IPS-NIHi11 (cell line): ENCODE measurements at regions not wholly inside any gene's neighbourhood (a gene's known extent, or its start where the extent isn't known, plus 50 kb on each side); places are given as distances from the start of the nearest gene placed in this dataset.
"Not testable (repeated sequence)": the region's sequence is repeated elsewhere in the genome, so short reads cannot be mapped to it uniquely, and the experiment has no call there.

Experiments
- DNase-seq: peaks from one replicate; pipeline ENCODE4 v3.0.0; 2012; ENCODE audit warnings: mixed read lengths, low spot score

DNA sequence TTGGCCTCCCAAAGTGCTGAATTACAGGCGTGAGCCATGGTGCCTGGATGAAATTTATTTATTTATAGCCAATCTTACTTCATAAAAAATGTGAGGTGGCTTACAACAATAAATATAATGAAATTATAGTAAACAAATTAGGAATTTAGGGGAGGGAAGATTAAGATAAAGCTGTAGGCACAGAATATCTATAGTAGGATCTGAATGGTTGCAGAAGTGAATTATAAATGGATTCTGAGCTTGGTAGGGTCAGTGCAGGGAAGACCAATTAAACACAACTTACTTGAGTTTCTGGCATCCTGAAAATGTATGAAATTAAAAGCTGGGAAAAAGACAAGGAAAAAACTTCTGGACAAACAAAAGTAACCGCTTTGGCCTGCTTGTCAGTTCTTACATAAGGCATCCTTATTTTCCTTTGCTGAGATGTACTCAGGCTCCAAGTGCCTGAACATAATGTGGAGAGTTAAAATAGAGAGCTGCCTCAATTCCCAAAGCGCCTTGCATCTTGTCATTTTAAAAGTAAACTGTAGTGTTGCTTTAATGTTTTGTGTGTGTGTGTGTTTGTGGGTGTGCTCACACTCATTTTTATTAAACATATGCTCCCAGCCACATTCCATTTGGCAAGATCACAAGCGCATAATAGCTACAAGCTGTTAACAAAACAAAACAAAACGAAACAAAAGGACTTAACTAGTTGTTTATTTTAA, 247.3 kb downstream of the S1PR1 start:
- no peak for DNase-seq

- DNase-seq, result no peak
Measured at GRCh38 chr1:101484689-101485338, 248.0 kb downstream of the S1PR1 start.

- DNase-seq, result no peak
Measured at GRCh38 chr1:101485712-101486111, 248.9 kb downstream of the S1PR1 start.

DNA sequence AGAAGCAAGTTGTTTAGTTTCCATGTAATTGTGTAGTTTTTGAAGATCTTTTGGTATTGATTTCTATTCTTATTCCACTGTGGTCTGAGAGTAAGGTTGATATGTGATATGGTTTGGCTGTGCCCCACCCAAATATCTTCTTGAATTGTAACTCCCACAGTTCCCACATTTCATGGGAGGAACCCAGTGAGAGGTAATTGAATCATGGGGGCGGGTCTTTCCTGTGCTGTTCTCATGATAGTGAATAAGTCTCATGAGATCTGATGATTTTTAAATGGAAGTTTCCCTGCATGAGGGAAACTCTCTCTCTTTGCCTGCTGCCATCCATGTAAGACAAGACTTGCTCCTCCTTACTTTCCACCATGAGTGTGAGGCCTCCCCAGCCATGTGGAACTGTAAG, 255.3 kb downstream of the S1PR1 start:
- DNase-seq, result not testable (repeated sequence)

DNA sequence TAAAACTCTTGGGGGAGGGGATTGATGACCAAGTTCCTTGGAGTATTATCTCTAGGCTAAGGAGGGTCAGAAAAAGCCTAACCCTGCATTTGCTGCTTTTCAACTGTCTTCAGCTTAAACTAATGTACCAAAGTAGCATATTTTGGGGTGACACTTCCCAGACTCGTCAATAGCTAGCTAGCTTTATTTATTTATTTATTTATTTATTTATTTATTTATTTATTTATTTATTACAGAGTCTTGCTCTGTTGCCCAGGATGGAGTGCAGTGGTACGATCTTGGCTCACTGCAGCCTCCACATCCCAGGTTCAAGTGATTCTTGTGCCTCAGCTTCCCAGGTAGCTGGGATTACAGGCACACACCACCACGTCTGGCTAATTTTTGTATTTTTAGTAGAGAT, 257.1 kb downstream of the S1PR1 start:
- not testable (repeated sequence) for DNase-seq

DNA sequence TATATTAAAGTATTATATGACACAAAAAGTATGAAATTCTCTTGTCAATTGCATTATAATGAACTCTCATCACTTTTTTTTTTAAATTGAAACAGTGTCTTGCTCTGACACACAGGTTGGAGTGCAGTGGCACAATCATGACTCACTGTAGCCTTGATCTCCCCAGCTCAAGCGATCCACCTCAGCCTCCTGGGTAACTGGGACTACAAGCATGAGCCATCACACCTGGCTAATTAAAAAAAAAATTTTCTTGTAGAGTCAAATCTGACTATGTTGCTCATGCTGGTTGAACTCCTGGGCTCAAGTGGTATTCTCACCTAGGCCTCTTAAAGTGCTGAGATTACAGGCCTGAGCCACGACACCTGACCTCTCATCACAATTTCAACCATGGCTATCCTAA, 259.3 kb downstream of the S1PR1 start:
- DNase-seq, result no peak

DNA sequence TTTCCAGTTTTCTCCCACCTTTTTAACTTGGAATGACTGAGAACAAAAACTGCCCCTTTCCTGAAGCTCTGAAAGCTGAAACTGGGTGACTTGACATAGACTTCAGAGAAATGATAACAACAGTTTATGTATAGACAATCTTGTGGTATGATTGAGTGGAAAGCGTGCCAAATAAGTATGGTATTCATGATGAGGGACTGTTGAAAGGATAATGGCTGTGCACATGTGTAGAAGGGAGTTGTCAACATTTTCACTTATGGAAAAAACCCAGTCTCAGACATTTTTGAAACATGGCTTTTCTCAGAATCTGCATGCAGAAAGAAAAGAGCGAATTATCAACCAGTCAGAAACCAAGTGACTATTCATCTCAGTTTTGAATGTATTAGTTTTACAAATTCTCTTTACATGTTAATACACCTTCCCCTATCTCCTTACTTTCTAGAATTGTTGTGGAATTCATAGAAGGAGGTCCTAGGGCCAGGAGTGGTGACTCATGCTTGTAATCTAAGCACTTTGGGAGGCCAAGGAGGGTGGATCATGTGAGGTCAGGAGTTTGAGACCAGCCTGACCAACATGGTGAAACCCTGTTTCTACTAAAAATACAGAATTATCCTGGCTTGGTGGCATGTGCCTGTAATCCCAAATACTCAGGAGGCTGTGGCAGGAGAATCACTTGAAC, 261.2 kb downstream of the S1PR1 start:
- DNase-seq, result no peak

DNA sequence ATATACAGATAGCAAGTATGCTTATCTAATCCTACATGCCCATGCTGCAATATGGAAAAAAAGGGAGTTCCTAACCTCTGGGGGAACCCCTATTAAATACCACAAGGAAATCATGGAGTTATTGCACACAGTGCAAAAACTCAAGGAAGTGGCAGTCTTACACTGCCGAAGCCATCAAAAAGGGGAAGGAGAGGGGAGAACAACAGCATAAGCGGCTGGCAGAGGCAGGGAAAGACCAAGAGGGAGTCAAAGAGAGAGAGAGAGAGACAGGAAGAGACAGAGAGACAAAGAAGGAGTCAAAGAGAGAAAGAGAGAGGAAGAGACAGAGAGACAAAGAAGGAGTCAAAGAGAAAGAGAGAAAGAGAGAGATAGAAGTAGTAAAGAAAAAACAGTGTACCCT, 267.3 kb downstream of the S1PR1 start:
- not testable (repeated sequence) for DNase-seq

- not testable (repeated sequence) for DNase-seq
Measured at GRCh38 chr1:101505240-101505639, 268.4 kb downstream of the S1PR1 start.

GRCh38 chr1:101506541-101507164, 269.8 kb downstream of the S1PR1 start:
- peak; percentile 56 for DNase-seq

DNA sequence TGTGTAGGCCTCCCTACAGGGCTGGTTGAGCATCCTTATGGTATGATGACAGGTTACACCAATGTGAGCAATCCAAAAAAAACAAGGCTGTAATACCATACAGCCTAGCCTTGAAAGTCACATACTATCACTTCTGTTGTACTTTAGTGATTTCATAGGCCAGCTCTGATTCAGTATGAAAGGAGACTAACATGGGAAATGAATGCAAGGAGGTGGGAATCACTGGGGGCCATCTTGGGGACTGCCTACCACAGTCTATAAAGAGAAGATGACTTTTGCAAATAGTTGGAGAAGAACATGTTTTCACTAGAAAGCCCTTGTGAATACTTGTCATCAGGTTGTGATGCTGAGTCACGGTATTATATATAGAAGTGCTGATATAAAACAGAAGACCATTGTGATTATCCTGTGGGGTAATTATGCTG, 270.7 kb downstream of the S1PR1 start:
- no peak for DNase-seq

DNA sequence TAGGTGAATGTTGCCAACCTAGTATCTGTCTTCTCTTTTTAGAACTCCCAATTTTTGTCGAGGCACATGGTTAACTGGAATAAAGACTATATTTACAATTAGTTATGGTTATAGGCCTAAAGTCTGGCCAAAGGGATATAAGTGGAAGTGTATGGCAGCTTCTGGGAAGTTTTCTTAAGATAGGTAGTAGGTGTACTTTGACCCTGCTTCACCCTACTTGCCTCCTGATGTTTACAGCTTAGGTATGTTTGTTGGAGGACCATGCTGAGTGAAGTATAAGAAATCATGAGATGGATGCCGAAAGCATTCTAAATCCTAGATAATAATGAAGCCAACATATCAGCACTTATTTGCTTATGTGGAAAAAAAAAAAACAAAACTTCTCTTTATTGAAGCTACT, 272.1 kb downstream of the S1PR1 start:
- no peak for DNase-seq

DNA sequence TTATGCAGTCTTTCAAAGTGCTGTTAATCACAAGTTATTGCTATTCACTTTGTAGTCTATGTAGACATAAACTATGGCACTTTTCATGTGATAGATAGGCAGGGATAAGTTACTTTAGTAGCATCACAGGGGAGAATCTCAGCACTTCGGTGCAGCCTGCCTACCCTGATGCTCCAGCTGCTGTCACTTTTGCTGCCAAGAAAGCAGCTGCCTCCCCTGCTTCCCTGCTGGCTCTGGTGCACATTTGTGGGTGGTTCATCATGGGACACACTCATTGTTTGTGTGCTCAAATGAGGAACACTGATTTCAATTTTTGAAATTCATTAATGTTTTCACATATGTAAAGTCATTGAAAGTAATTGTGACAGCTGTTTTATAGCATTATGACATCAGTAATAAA, 272.6 kb downstream of the S1PR1 start:
- DNase-seq, result no peak

GRCh38 chr1:101511202-101511891, 274.5 kb downstream of the S1PR1 start:
- no peak for DNase-seq

GRCh38 chr1:101520302-101520701, 283.5 kb downstream of the S1PR1 start:
- DNase-seq, result peak; percentile 60

DNA sequence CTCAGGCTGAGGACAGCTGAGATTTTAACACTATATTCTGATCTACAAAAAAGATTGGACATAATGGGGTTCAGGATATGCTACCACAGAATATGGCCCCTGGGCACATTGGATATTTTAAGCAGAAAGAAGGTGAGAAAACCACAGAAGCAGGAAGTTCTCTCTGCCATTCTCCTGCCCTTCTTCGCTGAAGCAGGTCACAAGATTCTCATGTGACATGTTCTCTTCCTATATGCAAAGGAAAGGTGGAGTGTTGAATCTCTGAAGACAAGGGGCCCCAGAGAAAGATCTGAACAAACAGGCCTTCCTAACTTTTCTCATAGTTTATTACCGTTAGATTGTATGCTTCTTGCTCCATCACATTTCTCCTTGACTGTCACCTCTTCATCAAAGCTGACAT, 285.7 kb downstream of the S1PR1 start:
- no peak for DNase-seq

DNA sequence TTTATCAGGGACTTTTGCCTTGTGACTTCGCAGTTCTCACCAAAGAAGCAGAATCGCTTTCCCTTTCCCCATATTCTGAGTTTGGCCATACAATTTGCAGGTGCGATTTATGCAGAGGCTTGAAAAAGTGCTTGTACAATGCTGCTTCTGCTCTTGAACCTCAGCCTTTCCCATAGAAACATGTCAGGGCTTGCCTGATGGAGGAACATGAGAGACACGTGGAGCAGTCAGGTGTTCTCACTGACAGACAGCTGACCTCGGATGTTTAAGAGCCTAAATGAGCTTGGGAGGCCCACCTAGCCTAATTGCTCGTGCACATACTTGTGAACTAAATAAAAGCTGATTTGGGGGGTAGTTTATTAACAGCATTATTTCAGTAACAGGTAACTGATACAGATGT, 290.0 kb downstream of the S1PR1 start:
- no peak for DNase-seq

DNA sequence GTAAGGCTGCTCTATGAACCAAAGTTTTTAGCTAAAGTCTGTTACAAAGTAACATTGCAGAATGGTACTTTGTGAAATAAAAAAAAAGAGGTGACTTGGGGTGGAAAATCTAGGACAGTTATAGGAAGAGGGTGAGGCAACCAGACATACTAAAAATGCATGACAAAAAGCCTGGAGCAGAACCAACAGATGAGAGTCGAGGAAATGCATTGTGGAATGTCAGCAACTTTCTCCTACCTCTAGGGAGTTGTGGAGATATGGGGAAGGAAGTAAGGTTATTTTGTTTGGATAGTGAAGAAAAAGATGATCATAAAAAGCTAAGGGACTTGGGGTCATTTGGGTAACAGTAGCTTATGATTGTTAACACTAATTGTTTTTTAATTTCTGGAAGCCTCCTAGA, 295.6 kb downstream of the S1PR1 start:
- no peak for DNase-seq

GRCh38 chr1:101540161-101540560, 303.3 kb downstream of the S1PR1 start:
- no peak for DNase-seq

- DNase-seq, result no peak
Measured at GRCh38 chr1:101546885-101547284, 310.1 kb downstream of the S1PR1 start.

DNA sequence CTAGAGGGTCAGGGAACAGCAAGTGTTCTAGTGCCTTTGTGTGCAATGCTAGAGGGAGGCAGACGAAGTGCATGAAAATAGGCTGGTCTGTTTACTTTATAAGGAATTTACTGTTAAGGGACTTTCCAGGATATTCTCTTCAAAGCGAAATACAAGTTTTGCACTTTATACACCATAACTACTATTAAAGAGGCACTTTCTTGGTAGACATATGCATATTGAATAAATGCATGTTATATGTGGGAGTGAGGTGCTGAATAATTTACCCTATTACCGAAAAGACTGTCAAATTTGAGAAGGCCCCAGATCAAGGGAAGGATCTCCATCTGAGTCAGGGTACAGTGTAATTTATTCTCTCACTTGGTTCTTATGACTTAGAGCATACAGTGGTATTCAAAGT, 310.5 kb downstream of the S1PR1 start:
- no peak for DNase-seq

DNA sequence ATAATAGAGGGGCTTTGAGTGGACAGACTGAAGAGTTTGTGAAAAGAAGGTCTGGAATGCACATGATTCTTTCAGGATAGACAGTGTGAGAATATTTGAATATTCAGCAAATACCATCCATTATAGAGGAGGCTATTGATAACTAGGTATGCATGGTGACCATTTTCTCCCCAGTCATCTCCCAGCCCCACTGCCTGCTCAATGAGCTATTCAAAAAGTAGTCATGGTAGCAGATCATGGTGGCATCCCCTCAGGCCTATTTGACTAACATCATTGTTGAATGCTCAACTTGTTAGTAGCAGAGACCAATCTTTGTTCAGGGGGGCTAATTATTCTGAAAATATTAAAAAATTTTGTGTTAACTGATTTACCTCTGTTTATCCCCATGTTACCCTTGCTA, 311.6 kb downstream of the S1PR1 start:
- no peak for DNase-seq
